IMR-90 (cell line): ENCODE measurements at regions not wholly inside any gene's neighbourhood (a gene's known extent, or its start where the extent isn't known, plus 50 kb on each side); places are given as distances from the start of the nearest gene placed in this dataset.

Experiments
- BHLHE40 ChIP-seq: fragments of 150-350 bp; IDR thresholded peaks from 2 replicates; pipeline ENCODE4 v1.6.1; 2016; ENCODE audit warnings: mild to moderate bottlenecking, low read depth, low read length
- CEBPB ChIP-seq: IDR thresholded peaks from 2 replicates; pipeline ENCODE4 v1.6.1; 2012; ENCODE audit warnings: low read depth, low read length, improper control_type of control experiment
- CHD1 ChIP-seq: IDR thresholded peaks from 2 replicates; pipeline ENCODE4 v1.6.1; 2012; ENCODE audit warnings: low read depth, low read length, improper control_type of control experiment
- CTCF ChIP-seq: conservative IDR thresholded peaks from 2 replicates; pipeline ENCODE4 v1.5.1; 2012; ENCODE audit warnings: mild to moderate bottlenecking, low read depth, low read length, improper control_type of control experiment
- MAFK ChIP-seq: IDR thresholded peaks from 2 replicates; pipeline ENCODE4 v1.6.1; 2012; ENCODE audit warnings: low read depth, low read length, improper control_type of control experiment
- MXI1 ChIP-seq: IDR thresholded peaks from 2 replicates; pipeline ENCODE4 v1.6.1; 2012; ENCODE audit warnings: low read depth, mild to moderate bottlenecking, low read length, moderate library complexity, borderline replicate concordance
- POLR2A ChIP-seq: IDR thresholded peaks from 2 replicates; pipeline ENCODE4 v1.6.1; 2012; ENCODE audit warnings: mild to moderate bottlenecking, low read depth, low read length
- RCOR1 ChIP-seq: IDR thresholded peaks from 2 replicates; pipeline ENCODE4 v1.6.1; 2012; ENCODE audit warnings: mild to moderate bottlenecking, low read length, improper control_type of control experiment; ENCODE audit not compliant: insufficient replicate concordance
- RFX5 ChIP-seq: IDR thresholded peaks from 2 replicates; pipeline ENCODE4 v1.8.0; 2012; ENCODE audit warnings: low read depth, mild to moderate bottlenecking, low read length, moderate library complexity
- SMC3 ChIP-seq: fragments of 150-350 bp; IDR thresholded peaks from 2 replicates; pipeline ENCODE4 v1.6.1; 2016; ENCODE audit warnings: low read depth, mild to moderate bottlenecking, antibody characterized with exemption, low read length, moderate library complexity
- TF ChIP-seq, protein P1 (sequence below): fragments of 150-350 bp; IDR thresholded peaks from 2 replicates; pipeline ENCODE4 v1.6.1; 2017; ENCODE audit warnings: mild to moderate bottlenecking, antibody characterized with exemption, low read length, low read depth
- TF ChIP-seq, protein P2 (sequence below): fragments of 150-350 bp; IDR thresholded peaks from 2 replicates; pipeline ENCODE4 v1.6.1; 2016; ENCODE audit warnings: low read depth, mild to moderate bottlenecking, low read length, moderate library complexity, borderline replicate concordance

DNA sequence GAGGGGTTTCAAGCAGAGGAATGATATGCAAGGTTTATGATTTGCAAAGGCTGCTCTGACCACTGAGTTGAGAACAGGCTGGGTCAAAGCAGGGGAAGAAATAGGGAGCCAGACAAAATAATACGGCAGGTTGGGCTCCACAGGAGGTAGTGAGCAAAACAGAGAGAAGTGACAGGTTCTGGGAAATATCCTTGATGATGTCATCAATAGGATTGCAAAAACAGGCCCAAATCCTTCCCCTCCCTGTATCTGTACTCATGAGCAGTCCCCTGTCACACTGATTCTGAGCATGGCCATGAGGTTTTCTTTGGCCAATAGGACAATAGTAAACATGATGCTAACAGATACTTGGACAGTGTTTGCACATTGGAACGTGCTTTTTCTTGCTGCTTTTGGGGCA, 471.8 kb upstream of the BRINP1 start:
- no peak for TF ChIP-seq RCOR1
- TF ChIP-seq CTCF, result no peak
- no peak for TF ChIP-seq POLR2A
- TF ChIP-seq RFX5, result no peak
- TF ChIP-seq, protein P1, sequence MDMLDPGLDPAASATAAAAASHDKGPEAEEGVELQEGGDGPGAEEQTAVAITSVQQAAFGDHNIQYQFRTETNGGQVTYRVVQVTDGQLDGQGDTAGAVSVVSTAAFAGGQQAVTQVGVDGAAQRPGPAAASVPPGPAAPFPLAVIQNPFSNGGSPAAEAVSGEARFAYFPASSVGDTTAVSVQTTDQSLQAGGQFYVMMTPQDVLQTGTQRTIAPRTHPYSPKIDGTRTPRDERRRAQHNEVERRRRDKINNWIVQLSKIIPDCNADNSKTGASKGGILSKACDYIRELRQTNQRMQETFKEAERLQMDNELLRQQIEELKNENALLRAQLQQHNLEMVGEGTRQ, result no peak
- TF ChIP-seq SMC3, result no peak
- TF ChIP-seq CHD1, result no peak
- TF ChIP-seq MAFK, result no peak
- no peak for TF ChIP-seq CEBPB
- no peak for TF ChIP-seq BHLHE40
- TF ChIP-seq, protein P2, sequence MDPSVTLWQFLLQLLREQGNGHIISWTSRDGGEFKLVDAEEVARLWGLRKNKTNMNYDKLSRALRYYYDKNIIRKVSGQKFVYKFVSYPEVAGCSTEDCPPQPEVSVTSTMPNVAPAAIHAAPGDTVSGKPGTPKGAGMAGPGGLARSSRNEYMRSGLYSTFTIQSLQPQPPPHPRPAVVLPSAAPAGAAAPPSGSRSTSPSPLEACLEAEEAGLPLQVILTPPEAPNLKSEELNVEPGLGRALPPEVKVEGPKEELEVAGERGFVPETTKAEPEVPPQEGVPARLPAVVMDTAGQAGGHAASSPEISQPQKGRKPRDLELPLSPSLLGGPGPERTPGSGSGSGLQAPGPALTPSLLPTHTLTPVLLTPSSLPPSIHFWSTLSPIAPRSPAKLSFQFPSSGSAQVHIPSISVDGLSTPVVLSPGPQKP, result no peak
- no peak for TF ChIP-seq MXI1
